Inflammatory macrophage treated with lipopolysaccharide for 4 hours (primary cell): ENCODE measurements at regions not wholly inside any gene's neighbourhood (a gene's known extent, or its start where the extent isn't known, plus 50 kb on each side); places are given as distances from the start of the nearest gene placed in this dataset.

ENCODE experiments used
- DNase-seq: peaks from one replicate; pipeline ENCODE4 v3.0.0-alpha.2; 2020

- DNase-seq = peak; percentile 5
Measured at GRCh38 chr21:20308586-20309315, 689.5 kb upstream of the NCAM2 start.

DNA sequence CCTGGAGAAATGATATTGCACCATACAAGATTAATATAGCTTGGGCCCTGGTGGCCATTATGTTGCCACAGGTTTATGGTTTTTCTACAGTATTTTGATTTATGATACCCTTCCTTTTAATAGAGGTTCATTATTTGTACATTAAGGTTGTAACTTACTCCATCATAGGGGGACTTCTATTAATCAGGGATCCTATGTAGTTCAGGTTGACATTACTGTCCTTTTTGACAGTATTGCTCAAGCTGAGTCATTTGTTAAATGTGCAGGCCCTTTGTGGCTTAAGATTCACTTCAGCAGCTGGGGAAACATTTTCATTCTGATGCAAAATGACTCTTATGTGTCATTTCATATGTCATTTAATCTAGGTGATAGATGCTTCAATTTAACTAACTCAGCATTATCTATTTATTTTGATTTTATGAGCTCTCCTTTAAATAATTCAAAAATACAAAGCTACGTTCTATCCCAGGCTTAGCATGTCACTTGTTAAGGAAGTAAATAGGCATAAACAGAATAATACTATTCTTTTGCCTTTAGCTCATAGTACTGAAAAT is 686.9 kb upstream of the NCAM2 start:
- DNase-seq = no peak

DNA sequence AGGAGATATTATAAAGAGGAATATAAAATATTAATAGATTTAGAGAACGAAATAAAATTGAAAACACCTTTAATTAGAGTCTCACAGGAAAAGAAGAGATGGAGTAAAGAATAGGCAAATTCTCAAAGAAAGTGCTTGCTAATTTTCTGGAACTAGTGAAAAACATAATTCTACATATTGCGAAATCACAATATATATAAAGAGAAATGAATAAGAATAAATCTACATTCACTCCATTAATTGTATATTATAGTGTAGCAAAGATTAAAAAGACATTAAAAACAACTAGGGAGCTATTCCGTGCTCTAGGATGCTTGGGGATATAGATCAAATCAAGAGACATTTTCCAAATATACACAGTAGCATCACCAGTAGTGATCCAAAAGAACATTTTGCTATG is 685.2 kb upstream of the NCAM2 start:
- DNase-seq = no peak

DNA sequence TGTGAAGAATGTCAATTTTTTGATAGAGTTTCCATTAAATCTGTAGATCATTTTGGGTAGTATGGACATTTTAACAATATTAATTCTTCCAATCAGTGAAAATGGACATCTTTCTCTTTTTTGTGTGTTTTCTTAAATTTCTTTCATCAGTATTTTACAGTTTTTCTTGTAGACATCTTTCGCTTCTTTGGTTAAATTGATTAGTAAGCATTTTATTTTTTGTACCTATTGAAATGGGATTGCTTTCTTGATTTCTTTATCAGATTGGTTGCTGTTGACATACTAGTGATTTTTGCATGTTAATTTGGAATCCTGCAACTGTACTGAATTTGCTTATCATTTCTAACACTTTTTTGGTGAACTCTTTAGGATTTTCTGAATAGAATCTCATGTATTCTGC is 683.2 kb upstream of the NCAM2 start:
- no peak for DNase-seq

DNA sequence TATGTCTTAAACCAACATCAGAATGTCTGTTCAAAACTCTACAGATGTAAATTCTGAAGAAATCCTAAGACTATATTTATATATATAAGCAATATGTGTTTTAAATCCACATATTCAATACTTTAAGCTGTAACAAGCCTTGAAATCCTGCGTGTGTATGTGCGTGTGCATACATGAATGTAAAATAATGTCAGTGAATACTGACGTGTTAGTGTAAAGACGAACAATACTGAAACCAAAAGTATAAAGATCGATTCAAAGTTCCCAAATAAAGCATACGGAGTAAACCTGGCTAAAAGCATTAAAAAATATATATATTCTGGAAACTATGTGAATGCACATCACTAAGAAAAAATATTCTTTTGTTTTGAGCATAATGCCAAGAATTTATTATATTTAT is 668.6 kb upstream of the NCAM2 start:
- no peak for DNase-seq

GRCh38 chr21:20330652-20331051 is 667.6 kb upstream of the NCAM2 start:
- no peak for DNase-seq

GRCh38 chr21:20334585-20334984 is 663.6 kb upstream of the NCAM2 start:
- DNase-seq = no peak

- DNase-seq = no peak
Measured at GRCh38 chr21:20341431-20341830, 656.8 kb upstream of the NCAM2 start.

GRCh38 chr21:20343186-20343585 is 655.0 kb upstream of the NCAM2 start:
- no peak for DNase-seq

DNA sequence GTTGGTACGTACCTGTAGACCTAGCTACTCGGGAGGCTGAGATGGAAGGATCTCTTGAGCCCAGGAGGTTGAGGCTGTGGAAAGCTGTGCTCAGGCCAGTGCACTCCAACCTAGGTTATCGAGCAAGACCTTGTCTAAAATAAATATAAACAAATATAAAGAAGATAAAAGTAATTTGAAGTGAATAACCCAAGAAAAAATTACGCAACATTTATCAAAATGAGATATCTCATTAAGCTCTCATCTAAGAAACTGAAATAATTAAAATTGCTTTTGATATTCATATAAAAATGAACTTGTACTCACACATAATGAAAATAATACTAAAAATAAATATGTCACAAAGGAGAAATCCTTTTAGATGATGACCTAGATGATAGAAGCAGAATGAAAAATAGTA is 647.1 kb upstream of the NCAM2 start:
- no peak for DNase-seq

- DNase-seq = no peak
Measured at GRCh38 chr21:20353351-20353750, 644.9 kb upstream of the NCAM2 start.

- no peak for DNase-seq
Measured at GRCh38 chr21:20373031-20373430, 625.2 kb upstream of the NCAM2 start.

DNA sequence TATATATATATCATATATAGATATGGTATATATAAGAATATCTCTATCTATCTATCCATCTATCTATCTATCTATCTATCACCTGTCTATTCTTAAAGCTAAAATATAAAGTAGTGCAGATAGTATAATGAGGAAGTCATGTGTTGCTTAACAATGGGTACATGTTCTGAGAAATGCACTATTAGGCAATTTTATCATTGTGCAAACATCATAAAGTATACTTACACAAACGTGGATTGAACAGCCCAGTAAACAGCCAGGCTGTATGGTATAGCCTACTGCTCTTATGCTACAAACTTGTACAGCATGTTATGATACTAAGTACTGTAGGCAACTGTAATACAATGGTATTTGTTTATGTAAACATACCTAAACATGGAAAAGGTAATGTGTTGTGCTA is 621.0 kb upstream of the NCAM2 start:
- peak; percentile 62 for DNase-seq

DNA sequence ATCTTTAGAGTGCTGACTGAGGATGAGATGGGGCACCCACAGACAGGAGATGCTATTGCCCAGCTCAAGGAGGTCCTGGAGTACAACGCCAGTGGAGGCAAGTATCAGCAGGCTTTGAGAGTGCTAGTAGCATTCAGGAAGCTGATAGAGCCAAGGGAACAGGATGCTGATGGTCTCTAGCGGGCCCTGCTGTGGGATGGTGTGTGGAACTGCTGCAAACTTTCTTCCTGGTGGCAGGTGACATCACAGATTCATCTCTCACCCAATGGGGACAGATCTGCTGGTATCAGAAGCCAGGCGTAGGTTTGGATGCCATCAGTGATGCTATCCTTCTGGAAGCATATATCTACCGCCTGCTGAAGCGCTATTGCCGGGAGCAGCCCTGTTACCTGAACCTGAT is 609.8 kb upstream of the NCAM2 start:
- DNase-seq = no peak

DNA sequence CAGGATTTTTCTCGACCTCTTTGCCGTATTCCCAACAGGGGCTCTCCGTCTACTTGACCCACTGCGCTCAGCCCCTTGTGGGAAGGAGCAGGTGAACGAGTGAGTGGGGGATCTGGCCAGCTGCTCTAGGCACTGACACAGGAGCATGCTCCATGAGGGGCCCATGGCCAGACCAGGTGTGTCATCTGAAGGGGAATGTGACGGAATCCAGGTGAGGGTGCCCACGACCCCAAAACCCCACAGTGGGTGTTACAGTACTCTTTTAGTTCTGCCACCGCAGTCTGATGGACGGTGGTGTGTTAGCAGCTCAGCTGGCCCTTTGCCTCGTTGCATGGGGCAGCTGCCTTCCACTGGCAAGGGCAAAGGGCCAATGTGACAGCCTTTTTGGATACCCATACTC is 601.4 kb upstream of the NCAM2 start:
- no peak for DNase-seq

GRCh38 chr21:20404915-20405314 is 593.3 kb upstream of the NCAM2 start:
- no peak for DNase-seq

GRCh38 chr21:20418353-20418752 is 579.9 kb upstream of the NCAM2 start:
- DNase-seq = no peak

GRCh38 chr21:20419772-20420171 is 578.4 kb upstream of the NCAM2 start:
- no peak for DNase-seq

DNA sequence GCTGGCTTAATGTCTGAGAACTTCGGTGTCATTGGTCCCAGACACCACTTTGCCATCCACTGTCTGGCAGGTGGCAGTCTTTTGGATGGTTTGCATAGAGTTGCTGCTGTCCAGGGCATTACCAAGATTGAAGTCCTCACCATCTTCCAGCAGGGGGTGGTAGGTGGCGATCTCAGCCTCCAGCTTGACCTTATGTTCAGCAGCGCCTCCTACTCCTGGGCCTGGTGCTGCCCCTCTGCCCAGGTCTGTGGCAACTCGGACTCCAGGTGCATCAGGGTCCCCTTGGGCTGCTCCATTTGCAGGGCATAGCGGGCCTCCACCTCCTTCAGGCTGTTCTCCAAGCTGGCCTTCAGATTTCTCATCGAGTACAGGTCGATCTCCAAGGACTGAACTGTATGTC is 573.3 kb upstream of the NCAM2 start:
- DNase-seq = no peak

DNA sequence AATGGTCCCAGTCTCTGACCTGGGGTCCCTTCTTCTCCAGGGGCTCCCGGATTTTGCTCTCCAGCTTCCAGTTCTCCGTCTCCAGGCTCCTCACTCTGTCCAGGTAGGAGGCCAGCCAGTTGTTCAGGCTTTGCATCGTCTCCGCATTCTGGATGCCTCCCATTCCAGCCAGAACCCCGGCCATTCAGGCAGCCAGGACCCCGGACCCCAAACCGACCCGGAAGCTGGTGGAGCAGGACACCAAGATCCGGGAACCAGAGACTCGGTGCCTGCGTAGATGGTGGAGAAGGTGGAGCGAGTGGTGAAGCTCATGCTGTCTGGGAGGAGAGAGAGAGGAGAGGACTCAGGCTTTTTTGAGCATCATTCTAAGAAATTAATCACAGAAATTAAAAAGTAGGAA is 572.4 kb upstream of the NCAM2 start:
- DNase-seq = no peak

- DNase-seq = no peak
Measured at GRCh38 chr21:20440338-20440737, 557.9 kb upstream of the NCAM2 start.

DNA sequence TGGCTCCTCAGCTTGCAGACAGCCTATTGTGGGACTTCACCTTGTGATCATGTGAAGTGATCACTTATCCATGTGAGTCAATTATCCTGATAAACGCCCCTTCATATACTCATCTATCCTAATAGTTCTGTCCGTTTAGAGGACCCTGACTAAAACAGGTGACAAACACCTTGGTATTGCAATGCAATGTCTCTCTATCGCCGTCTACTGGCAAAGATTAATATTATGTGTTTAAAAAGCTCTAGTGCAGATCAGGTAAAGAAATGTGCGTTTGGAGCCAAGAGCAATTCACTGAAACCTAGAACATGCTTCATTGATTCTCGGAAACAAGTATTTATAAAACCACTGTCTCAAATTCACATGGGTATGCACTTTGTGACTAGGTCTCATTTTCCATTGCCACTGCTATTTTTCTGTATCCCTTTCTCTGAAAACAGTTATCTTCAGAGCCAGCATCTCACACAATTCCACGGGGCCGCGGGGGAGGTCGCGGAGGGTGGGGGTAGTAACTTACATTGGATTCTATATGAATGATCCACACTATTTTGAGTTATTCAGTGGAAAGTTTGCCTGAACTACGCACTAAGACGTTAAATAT is 554.6 kb upstream of the NCAM2 start:
- no peak for DNase-seq

DNA sequence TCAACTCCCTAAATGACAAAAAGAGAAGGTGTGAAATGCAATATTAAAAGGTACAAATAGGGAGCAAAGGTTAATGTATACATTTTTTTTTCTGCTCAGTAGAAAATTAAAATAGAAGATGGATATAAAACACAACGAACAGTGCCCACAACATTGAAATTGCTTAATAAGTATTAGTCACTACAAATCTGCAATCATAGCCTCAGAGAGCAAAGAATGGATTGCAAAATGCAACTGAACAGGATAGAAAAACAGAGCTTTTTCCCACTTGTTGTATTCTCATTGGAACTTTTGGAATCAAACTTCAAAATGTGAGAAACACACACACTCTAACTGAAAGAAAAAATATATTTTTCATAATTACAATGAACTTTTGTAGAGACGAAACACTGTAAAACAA is 552.2 kb upstream of the NCAM2 start:
- DNase-seq = peak; percentile 7

DNA sequence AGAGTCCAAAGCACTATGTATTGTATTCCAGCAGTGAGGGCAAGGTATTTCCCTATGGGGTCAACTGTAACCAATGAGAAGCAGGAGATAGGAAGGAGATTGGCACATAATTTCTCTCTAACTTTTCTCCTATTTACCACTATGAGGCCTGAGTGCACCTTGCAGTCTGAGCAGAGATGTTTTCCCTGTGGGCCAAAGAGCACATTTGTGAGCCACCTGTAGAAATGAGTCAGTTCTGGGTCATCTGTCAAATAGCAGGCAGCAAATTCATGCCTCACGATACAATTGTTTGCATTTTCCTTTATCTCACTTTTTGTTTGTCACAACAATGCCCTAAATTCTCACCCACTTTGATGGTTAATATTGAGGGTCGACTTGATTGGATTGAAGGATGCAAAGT is 547.2 kb upstream of the NCAM2 start:
- DNase-seq = no peak

DNA sequence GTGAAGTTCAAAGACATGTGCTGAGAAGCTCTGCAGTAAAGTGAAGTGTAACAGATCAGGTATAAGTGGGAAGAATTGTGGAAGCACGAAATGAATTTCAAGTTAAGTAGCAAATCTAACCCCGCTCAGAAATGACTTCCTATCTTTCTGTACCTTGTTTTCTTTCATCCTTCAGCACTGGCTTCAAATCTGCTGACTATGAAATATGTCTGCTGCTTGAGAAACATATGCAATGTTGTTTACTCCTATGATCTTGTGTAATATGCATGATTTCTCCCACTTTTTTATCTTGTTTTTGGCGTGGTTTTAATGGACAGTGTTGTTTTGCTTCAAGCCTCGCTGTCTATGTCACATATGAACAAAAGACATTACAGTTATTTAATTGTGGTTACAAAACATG is 545.3 kb upstream of the NCAM2 start:
- no peak for DNase-seq
